ENCODE measurements at regions not wholly inside any gene's neighbourhood (a gene's known extent, or its start where the extent isn't known, plus 50 kb on each side); places are given as distances from the start of the nearest gene placed in this dataset.

DNA sequence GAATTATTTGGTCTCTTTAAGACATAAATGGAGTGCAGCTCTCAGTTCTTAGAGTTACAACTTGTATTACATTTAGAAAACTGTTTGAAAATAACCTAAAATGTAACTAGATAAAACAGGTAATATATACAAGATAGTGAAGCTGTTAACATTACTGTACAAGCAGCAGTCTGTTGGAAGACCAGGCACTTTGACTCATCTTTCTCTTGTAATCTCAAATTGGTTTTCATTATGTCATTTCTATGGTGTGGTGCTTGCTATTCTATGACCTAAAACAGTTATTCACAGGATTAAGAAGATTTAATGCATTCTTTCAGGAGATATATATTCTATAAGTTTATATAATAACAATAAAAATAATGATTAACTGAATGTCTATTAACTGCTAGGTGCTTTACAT lies 282.5 kb upstream of the PITX2 start:
- DNase-seq: no peak
- H3K36me3 ChIP-seq (ENCODE audit: low read depth): no peaks in the 10 kb centered on the region
- TF ChIP-seq CTCF (IDR thresholded peaks at IDR 0.05): no peak
- no peaks in the 10 kb centered on the region for H3K9me3 ChIP-seq
- no peak overlapping the region for H3K4me3 ChIP-seq
- H3K4me1 ChIP-seq (ENCODE audit: low read depth): peaks cover 6% of the 10 kb centered on the region
- intact Hi-C loops (cut with DNase I, micrococcal nuclease): no loop called here
- ATAC-seq: no peak

DNA sequence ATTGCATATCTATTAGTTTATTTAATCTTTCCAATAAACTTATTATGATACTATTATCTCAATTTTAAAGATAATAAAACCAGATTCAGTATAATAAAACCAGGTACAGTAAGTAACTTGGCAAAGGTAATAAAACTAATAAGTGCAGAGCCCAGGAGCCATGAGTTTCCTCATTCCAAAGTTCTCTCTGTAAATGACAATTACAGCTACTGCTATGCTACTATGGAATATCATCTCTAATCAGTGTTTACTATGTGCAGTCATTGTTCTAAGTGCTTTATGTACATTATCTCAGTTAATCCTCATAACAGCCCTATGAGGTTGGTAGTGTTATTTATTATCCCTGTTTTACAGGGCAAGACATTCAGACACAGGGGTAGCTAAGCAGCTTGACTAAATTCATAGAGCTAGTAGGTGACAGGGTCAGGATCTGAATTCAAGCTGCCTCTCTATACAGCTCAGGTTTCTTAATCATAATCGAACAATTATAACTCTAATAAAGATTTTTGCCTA lies 285.0 kb upstream of the PITX2 start:
- Histone ChIP-seq H3K4me1 (ENCODE audit: low read depth) (peaks cover 6% of the 10 kb centered on the region), H3K4me3 (no peak overlapping the region), H3K9me3 (no peaks in the 10 kb centered on the region), H3K36me3 (ENCODE audit: low read depth) (no peaks in the 10 kb centered on the region)
- peak; percentile 78 for ATAC-seq
- intact Hi-C loops (cut with DNase I, micrococcal nuclease): no loop called here
- no peak for DNase-seq
- no peak for TF ChIP-seq CTCF (IDR thresholded peaks at IDR 0.05)

DNA sequence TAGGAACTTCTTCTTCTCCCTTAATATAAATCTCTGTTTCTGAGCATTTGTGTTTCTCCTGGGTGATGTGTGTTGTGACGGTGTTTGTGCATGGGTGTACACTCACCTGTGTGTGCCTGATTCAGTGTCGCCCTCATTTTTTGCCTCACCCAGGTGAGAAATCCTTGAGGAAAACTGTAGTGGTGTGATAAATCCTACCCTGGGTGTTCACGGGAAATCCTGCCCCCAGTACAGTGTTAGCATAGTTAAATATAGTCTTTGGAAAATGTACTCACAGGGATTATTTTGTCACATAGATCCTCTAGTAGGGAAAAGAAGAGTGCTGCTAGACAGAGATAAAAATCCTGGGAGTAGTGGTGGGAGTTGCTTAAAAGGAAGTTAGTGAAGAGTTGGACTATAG lies 291.9 kb upstream of the PITX2 start:
- intact Hi-C loops (cut with DNase I, micrococcal nuclease): no loop called here
- ATAC-seq: no peak
- Histone ChIP-seq H3K4me3 (no peak overlapping the region), H3K4me1 (ENCODE audit: low read depth) (no peaks in the 10 kb centered on the region), H3K36me3 (ENCODE audit: low read depth) (no peaks in the 10 kb centered on the region), H3K9me3 (no peaks in the 10 kb centered on the region)
- no peak for TF ChIP-seq CTCF (IDR thresholded peaks at IDR 0.05)
- no peak for DNase-seq

- intact Hi-C loops (cut with DNase I, micrococcal nuclease): no loop called here
- H3K36me3 ChIP-seq (ENCODE audit: low read depth): no peaks in the 10 kb centered on the region
- H3K4me3 ChIP-seq: no peak overlapping the region
- DNase-seq (no peak), ATAC-seq (no peak)
- TF ChIP-seq CTCF (IDR thresholded peaks at IDR 0.05): no peak
- H3K9me3 ChIP-seq: no peaks in the 10 kb centered on the region
- H3K4me1 ChIP-seq (ENCODE audit: low read depth): no peaks in the 10 kb centered on the region
Measured at GRCh38 chr4:110915301-110915700, 292.4 kb upstream of the PITX2 start.

- intact Hi-C loops (cut with DNase I, micrococcal nuclease): no loop called here
- no peak for ATAC-seq
Measured at GRCh38 chr4:110916505-110916904, 293.6 kb upstream of the PITX2 start.

More at GRCh38 chr4:110916505-110916904, 293.6 kb upstream of the PITX2 start:
- Histone ChIP-seq H3K36me3 (ENCODE audit: low read depth) (no peaks in the 10 kb centered on the region), H3K4me1 (ENCODE audit: low read depth) (no peaks in the 10 kb centered on the region), H3K4me3 (no peak overlapping the region), H3K9me3 (no peaks in the 10 kb centered on the region)
- DNase-seq: no peak
- no peak for TF ChIP-seq CTCF (IDR thresholded peaks at IDR 0.05)

All from mucosa of descending colon (tissue), 3 donors.